ENCODE measurements at regions not wholly inside any gene's neighbourhood (a gene's known extent, or its start where the extent isn't known, plus 50 kb on each side); places are given as distances from the start of the nearest gene placed in this dataset.
"Not testable (repeated sequence)": the region's sequence is repeated elsewhere in the genome, so short reads cannot be mapped to it uniquely, and the experiment has no call there.

GRCh38 chr16:79845734-79846135 is 245.2 kb upstream of the MAF start:
- DNase-seq = no peak

- no peak for DNase-seq
Observed at GRCh38 chr16:79845033-79845733, 244.6 kb upstream of the MAF start.

- no peak for DNase-seq
Observed at GRCh38 chr16:79844603-79845002, 244.1 kb upstream of the MAF start.

- DNase-seq = no peak
Observed at GRCh38 chr16:79843631-79844043, 243.1 kb upstream of the MAF start.

- no peak for DNase-seq
Observed at GRCh38 chr16:79843145-79843544, 242.6 kb upstream of the MAF start.

GRCh38 chr16:79842197-79842596 is 241.7 kb upstream of the MAF start:
- DNase-seq = no peak

GRCh38 chr16:79839466-79840341 is 239.2 kb upstream of the MAF start:
- no peak for DNase-seq

GRCh38 chr16:79838496-79839259 is 238.1 kb upstream of the MAF start:
- no peak for DNase-seq

GRCh38 chr16:79836144-79836543 is 235.6 kb upstream of the MAF start:
- DNase-seq = no peak

GRCh38 chr16:79835194-79835593 is 234.7 kb upstream of the MAF start:
- DNase-seq = no peak

GRCh38 chr16:79834720-79835119 is 234.2 kb upstream of the MAF start:
- no peak for DNase-seq

GRCh38 chr16:79834003-79834402 is 233.5 kb upstream of the MAF start:
- DNase-seq = not testable (repeated sequence)

- DNase-seq = no peak
Observed at GRCh38 chr16:79833559-79833958, 233.0 kb upstream of the MAF start.

- DNase-seq = no peak
Observed at GRCh38 chr16:79826732-79827475, 226.4 kb upstream of the MAF start.

GRCh38 chr16:79825002-79825401 is 224.5 kb upstream of the MAF start:
- DNase-seq = no peak

- DNase-seq = no peak
Observed at GRCh38 chr16:79823639-79824038, 223.1 kb upstream of the MAF start.

GRCh38 chr16:79821911-79822310 is 221.4 kb upstream of the MAF start:
- no peak for DNase-seq

GRCh38 chr16:79816081-79816497 is 215.6 kb upstream of the MAF start:
- DNase-seq = no peak

- DNase-seq = no peak
Observed at GRCh38 chr16:79815049-79815448, 214.5 kb upstream of the MAF start.

- DNase-seq = no peak
Observed at GRCh38 chr16:79814124-79814523, 213.6 kb upstream of the MAF start.

- DNase-seq = no peak
Observed at GRCh38 chr16:79811541-79811940, 211.0 kb upstream of the MAF start.

- DNase-seq = no peak
Observed at GRCh38 chr16:79810449-79811189, 210.1 kb upstream of the MAF start.
